Gastrocnemius medialis (tissue), 4 donors: ENCODE measurements at regions not wholly inside any gene's neighbourhood (a gene's known extent, or its start where the extent isn't known, plus 50 kb on each side); places are given as distances from the start of the nearest gene placed in this dataset.

Experiments
- ATAC-seq, 2 donors: fragments of 150-250 bp; one replicate each; pipeline ENCODE4 v1.9.1; 2016
- DNase-seq, 2 donors: peaks; one replicate each; pipeline ENCODE4 v3.0.0-alpha.2; 2019
- H3K27ac ChIP-seq, 4 donors: fragments of 200-600 bp; sonication (generic); 1 replicate in 1 of 4; 2 replicates in 3 of 4; pipeline ENCODE4 v1.5.1; 2016 to 2018; ENCODE audit warnings: mild to moderate bottlenecking in 2 of 4, moderate library complexity in 1 of 4
- H3K27me3 ChIP-seq, 3 donors: fragments of 200-600 bp; sonication (generic) in 2 of 3; 1 replicate in 1 of 3; 2 replicates in 2 of 3; pipeline versions ENCODE4 v1.5.1 to v1.6.0; 2016 to 2019; ENCODE audit warnings: mild to moderate bottlenecking in 1 of 3, moderate library complexity in 1 of 3
- H3K36me3 ChIP-seq, 2 donors: fragments of 200-600 bp; sonication (generic) in 1 of 2; one replicate each; pipeline ENCODE4 v1.5.1; 2017 to 2018
- H3K4me1 ChIP-seq, 2 donors: fragments of 200-600 bp; sonication (generic) in 1 of 2; one replicate each; pipeline ENCODE4 v1.5.1; 2016 to 2017; ENCODE audit warnings: mild to moderate bottlenecking in 2 of 2
- H3K4me3 ChIP-seq, 4 donors: fragments of 200-600 bp; sonication (generic) in 3 of 4; 1 replicate in 1 of 4; 2 replicates in 3 of 4; pipeline ENCODE4 v1.5.1; 2016 to 2019; ENCODE audit warnings: mild to moderate bottlenecking in 2 of 4
- H3K9me3 ChIP-seq, 3 donors: fragments of 200-600 bp; sonication (generic) in 2 of 3; 1 replicate in 1 of 3; 2 replicates in 2 of 3; pipeline ENCODE4 v1.5.1; 2016 to 2019
- CTCF ChIP-seq, 5 experiments: fragments of 450-650 bp in 3 of 5; fragments of 200-600 bp in 2 of 5; sonication (generic) in 2 of 5; IDR thresholded peaks in 4 of 5; conservative IDR thresholded peaks in 1 of 5; 1 replicate in 4 of 5; 2 replicates in 1 of 5; pipeline ENCODE4 v1.5.1; 2016 to 2019; ENCODE audit warnings: antibody characterized with exemption in 5 of 5, mild to moderate bottlenecking in 3 of 5, moderate library complexity in 3 of 5
- POLR2A ChIP-seq, 2 donors: fragments of 450-650 bp; IDR thresholded peaks; one replicate each; pipeline ENCODE4 v1.6.1; 2017; ENCODE audit warnings: antibody characterized with exemption in 2 of 2, mild to moderate bottlenecking in 2 of 2, moderate library complexity in 2 of 2
- in situ Hi-C, 4 donors: fragments of 200-750 bp; cut with MboI; loops; one replicate each; pipeline versions ENCODE4 v1.15.0 to v1.8.0; 2017; ENCODE audit warnings: low sequenced_read_pairs in 4 of 4
- intact Hi-C: fragments of 100-400 bp; cut with DNase I; formaldehyde crosslinking; loops from one replicate; pipeline ENCODE4 v1.15.1; 2023; ENCODE audit warnings: low total_unique reads

GRCh38 chr3:31008994-31009393 is 114.5 kb upstream of the GADL1 start:
- intact Hi-C loops (no loop called here), in situ Hi-C loops (no loop called here)
- no peaks in the 10 kb centered on the region for H3K9me3 ChIP-seq
- H3K36me3 ChIP-seq: no peaks in the 10 kb centered on the region
- H3K4me3 ChIP-seq: no peak overlapping the region
- no peak overlapping the region for H3K27ac ChIP-seq
- H3K4me1 ChIP-seq: no peaks in the 10 kb centered on the region
- H3K27me3 ChIP-seq: no peaks in the 10 kb centered on the region
- DNase-seq (no peak), ATAC-seq (no peak)
- TF ChIP-seq POLR2A (IDR thresholded peaks at IDR 0.05) (no peak), CTCF (IDR thresholded peaks at IDR 0.05 in 4 of 5, conservative IDR thresholded peaks at IDR 0.05 in 1 of 5) (no peak)

- Histone ChIP-seq H3K9me3 (no peaks in the 10 kb centered on the region), H3K27ac (no peak overlapping the region), H3K36me3 (no peaks in the 10 kb centered on the region), H3K4me3 (no peak overlapping the region), H3K4me1 (no peaks in the 10 kb centered on the region), H3K27me3 (no peaks in the 10 kb centered on the region)
- ATAC-seq: no peak
- in situ Hi-C loops: no loop called here
- no peak for TF ChIP-seq CTCF (IDR thresholded peaks at IDR 0.05 in 4 of 5, conservative IDR thresholded peaks at IDR 0.05 in 1 of 5)
- TF ChIP-seq POLR2A (IDR thresholded peaks at IDR 0.05): no peak
- DNase-seq: no peak
- intact Hi-C loops: no loop called here
These were observed 115.4 kb upstream of the GADL1 start for GRCh38 chr3:31009881-31010280.

GRCh38 chr3:31010491-31010890 is 116.0 kb upstream of the GADL1 start:
- in situ Hi-C loops (no loop called here), intact Hi-C loops (no loop called here)
- Histone ChIP-seq H3K4me1 (no peaks in the 10 kb centered on the region), H3K27ac (no peak overlapping the region), H3K4me3 (no peak overlapping the region), H3K27me3 (no peaks in the 10 kb centered on the region), H3K9me3 (no peaks in the 10 kb centered on the region), H3K36me3 (no peaks in the 10 kb centered on the region)
- no peak for TF ChIP-seq CTCF (IDR thresholded peaks at IDR 0.05 in 4 of 5, conservative IDR thresholded peaks at IDR 0.05 in 1 of 5)
- TF ChIP-seq POLR2A (IDR thresholded peaks at IDR 0.05): no peak
- no peak for DNase-seq
- ATAC-seq: no peak

GRCh38 chr3:31011380-31011779 is 116.9 kb upstream of the GADL1 start:
- DNase-seq: no peak
- no peaks in the 10 kb centered on the region for H3K27me3 ChIP-seq
- in situ Hi-C loops: no loop called here
- no peak for ATAC-seq
- H3K36me3 ChIP-seq: no peaks in the 10 kb centered on the region
- no peak overlapping the region for H3K4me3 ChIP-seq
- intact Hi-C loops: no loop called here
- TF ChIP-seq POLR2A (IDR thresholded peaks at IDR 0.05): no peak
- no peak for TF ChIP-seq CTCF (IDR thresholded peaks at IDR 0.05 in 4 of 5, conservative IDR thresholded peaks at IDR 0.05 in 1 of 5)
- no peaks in the 10 kb centered on the region for H3K4me1 ChIP-seq
- H3K27ac ChIP-seq: no peak overlapping the region
- no peaks in the 10 kb centered on the region for H3K9me3 ChIP-seq

GRCh38 chr3:31013090-31013489 is 118.6 kb upstream of the GADL1 start:
- H3K27ac ChIP-seq: no peak overlapping the region
- DNase-seq: no peak
- in situ Hi-C loops: no loop called here
- no peaks in the 10 kb centered on the region for H3K27me3 ChIP-seq
- no peak overlapping the region for H3K4me3 ChIP-seq
- no peaks in the 10 kb centered on the region for H3K9me3 ChIP-seq
- TF ChIP-seq CTCF (IDR thresholded peaks at IDR 0.05 in 4 of 5, conservative IDR thresholded peaks at IDR 0.05 in 1 of 5) (no peak), POLR2A (IDR thresholded peaks at IDR 0.05) (no peak)
- ATAC-seq: no peak
- no peaks in the 10 kb centered on the region for H3K36me3 ChIP-seq
- H3K4me1 ChIP-seq: no peaks in the 10 kb centered on the region
- intact Hi-C loops: no loop called here
